ENCODE measurements at regions not wholly inside any gene's neighbourhood (a gene's known extent, or its start where the extent isn't known, plus 50 kb on each side); places are given as distances from the start of the nearest gene placed in this dataset.

DNA sequence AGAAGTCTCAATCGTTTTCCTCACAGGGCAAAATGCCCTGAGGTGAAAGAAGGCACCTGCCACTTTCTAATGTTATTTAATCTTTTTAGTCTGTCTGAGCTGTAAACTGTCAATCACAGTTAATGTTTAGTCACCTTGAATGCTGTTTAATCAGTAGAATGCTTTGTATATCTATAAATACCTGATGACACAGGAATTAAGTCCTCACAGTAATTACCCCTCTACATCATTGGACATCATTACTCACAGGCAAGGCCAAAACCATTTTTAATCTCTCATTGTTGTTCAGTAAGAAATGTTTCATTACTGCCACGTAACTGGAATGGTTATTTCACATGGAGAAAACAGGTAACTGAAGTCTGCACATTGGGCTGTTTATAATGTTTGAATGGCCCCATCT is 178.8 kb downstream of the EXOC5 start:
- TF ChIP-seq, protein P1, sequence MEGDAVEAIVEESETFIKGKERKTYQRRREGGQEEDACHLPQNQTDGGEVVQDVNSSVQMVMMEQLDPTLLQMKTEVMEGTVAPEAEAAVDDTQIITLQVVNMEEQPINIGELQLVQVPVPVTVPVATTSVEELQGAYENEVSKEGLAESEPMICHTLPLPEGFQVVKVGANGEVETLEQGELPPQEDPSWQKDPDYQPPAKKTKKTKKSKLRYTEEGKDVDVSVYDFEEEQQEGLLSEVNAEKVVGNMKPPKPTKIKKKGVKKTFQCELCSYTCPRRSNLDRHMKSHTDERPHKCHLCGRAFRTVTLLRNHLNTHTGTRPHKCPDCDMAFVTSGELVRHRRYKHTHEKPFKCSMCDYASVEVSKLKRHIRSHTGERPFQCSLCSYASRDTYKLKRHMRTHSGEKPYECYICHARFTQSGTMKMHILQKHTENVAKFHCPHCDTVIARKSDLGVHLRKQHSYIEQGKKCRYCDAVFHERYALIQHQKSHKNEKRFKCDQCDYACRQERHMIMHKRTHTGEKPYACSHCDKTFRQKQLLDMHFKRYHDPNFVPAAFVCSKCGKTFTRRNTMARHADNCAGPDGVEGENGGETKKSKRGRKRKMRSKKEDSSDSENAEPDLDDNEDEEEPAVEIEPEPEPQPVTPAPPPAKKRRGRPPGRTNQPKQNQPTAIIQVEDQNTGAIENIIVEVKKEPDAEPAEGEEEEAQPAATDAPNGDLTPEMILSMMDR (IDR thresholded peaks at IDR 0.05): no peak
- TF ChIP-seq POLR2A (IDR thresholded peaks at IDR 0.05) (no peak), POLR2AphosphoS5 (IDR thresholded peaks at IDR 0.05) (no peak)
